DND-41 (cell line): ENCODE measurements at regions not wholly inside any gene's neighbourhood (a gene's known extent, or its start where the extent isn't known, plus 50 kb on each side); places are given as distances from the start of the nearest gene placed in this dataset.

Experiments used
- ATAC-seq: fragments of 200-7000 bp; cut with Tn5 transposase; 3 replicates; pipeline ENCODE4 v1.9.1; 2021; ENCODE audit warnings: low read depth; ENCODE audit not compliant: insufficient read depth
- DNase-seq: peaks from one replicate; pipeline ENCODE4 v3.0.0-alpha.2; 2020
- H2AFZ ChIP-seq: 2 replicates; pipeline ENCODE4 v1.6.0; 2012; ENCODE audit warnings: low read depth, low read length
- H3K27ac ChIP-seq: 2 replicates; pipeline ENCODE4 v1.5.1; 2012; ENCODE audit warnings: low read length, inconsistent platforms
- H3K27me3 ChIP-seq: fragments of 200-600 bp; sonication (generic); 2 replicates; pipeline ENCODE4 v1.6.0; 2012; ENCODE audit warnings: low read length, mild to moderate bottlenecking, inconsistent platforms; ENCODE audit not compliant: insufficient read depth, poor library complexity
- H3K36me3 ChIP-seq: 2 replicates; pipeline ENCODE4 v1.5.1; 2012; ENCODE audit warnings: low read length, inconsistent platforms; ENCODE audit not compliant: insufficient read depth
- H3K4me1 ChIP-seq: 2 replicates; pipeline ENCODE4 v1.5.1; 2012; ENCODE audit warnings: mild to moderate bottlenecking, low read length; ENCODE audit not compliant: insufficient read depth
- H3K4me2 ChIP-seq: 2 replicates; pipeline ENCODE4 v1.6.0; 2012; ENCODE audit warnings: mild to moderate bottlenecking, moderate library complexity, low read length, inconsistent platforms; ENCODE audit not compliant: insufficient read depth
- H3K4me3 ChIP-seq, 2 experiments: fragments of 200-600 bp in 1 of 2; shearing (Covaris generic) in 1 of 2; 2 replicates each; pipeline ENCODE4 v1.5.1; 2012 to 2016; ENCODE audit warnings: inconsistent platforms in 2 of 2, low read length in 2 of 2, mild to moderate bottlenecking in 2 of 2, low read depth in 1 of 2, moderate library complexity in 1 of 2
- H3K79me2 ChIP-seq: 2 replicates; pipeline ENCODE4 v1.6.0; 2012; ENCODE audit warnings: low read length, inconsistent platforms; ENCODE audit not compliant: insufficient read depth
- H3K9ac ChIP-seq: 2 replicates; pipeline ENCODE4 v1.6.0; 2012; ENCODE audit warnings: low read depth, mild to moderate bottlenecking, inconsistent platforms, low read length, moderate library complexity
- H3K9me3 ChIP-seq: 2 replicates; pipeline ENCODE4 v1.5.1; 2012; ENCODE audit warnings: low read length, moderate library complexity, mild to moderate bottlenecking, inconsistent platforms; ENCODE audit not compliant: insufficient read depth, severe bottlenecking
- H4K20me1 ChIP-seq: 2 replicates; pipeline ENCODE4 v1.6.0; 2012; ENCODE audit warnings: low read length; ENCODE audit not compliant: insufficient read depth
- CTCF ChIP-seq: IDR thresholded peaks from 2 replicates; pipeline ENCODE4 v1.5.1; 2012; ENCODE audit warnings: borderline replicate concordance, low read length, moderate library complexity, mild to moderate bottlenecking; ENCODE audit not compliant: poor library complexity, severe bottlenecking; ENCODE audit errors: extremely low read depth
- EZH2 ChIP-seq: IDR thresholded peaks from 3 replicates; pipeline ENCODE4 v1.6.1; 2012; ENCODE audit warnings: borderline replicate concordance, low read depth, mild to moderate bottlenecking, moderate library complexity, low read length, inconsistent platforms; ENCODE audit not compliant: severe bottlenecking

- no peaks in the 10 kb centered on the region for H3K4me1 ChIP-seq
- H3K79me2 ChIP-seq, result no peaks in the 10 kb centered on the region
- ATAC-seq (no peak), DNase-seq (no peak)
- no peaks in the 10 kb centered on the region for H3K27me3 ChIP-seq
- TF ChIP-seq CTCF (no peak), EZH2 (no peak)
- no peak overlapping the region for H3K4me3 ChIP-seq
- no peaks in the 10 kb centered on the region; the same call in 1 of the 2 replicates for H4K20me1 ChIP-seq
- H3K27ac ChIP-seq, result no peak overlapping the region
- H2AFZ ChIP-seq, result no peak overlapping the region
- no peak overlapping the region for H3K9ac ChIP-seq
- H3K36me3 ChIP-seq, result no peaks in the 10 kb centered on the region
- H3K9me3 ChIP-seq, result no peaks in the 10 kb centered on the region
- H3K4me2 ChIP-seq, result no peak overlapping the region
These were observed 75.5 kb downstream of the HMX1 start for GRCh38 chr4:8796096-8796495.

DNA sequence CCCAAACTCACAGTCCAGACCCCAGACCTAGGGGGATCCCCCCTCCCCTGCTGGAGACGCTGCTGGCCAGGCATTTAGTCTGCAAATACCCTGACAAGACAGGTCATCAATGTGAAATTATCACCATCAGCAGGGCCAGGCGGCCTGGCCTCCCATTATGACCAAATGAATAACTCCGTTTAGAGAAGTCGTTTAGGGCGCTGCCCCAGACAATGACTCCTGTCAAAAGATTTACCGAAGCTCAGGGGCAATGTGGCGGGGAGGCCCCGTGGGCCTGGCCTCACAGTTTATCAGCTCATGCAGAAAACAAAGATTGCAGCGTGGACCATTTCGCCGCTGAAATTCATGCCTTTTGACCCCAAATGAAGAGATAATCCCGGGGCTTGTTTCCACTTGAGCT is 76.5 kb downstream of the HMX1 start:
- no peak for ATAC-seq

GRCh38 chr4:8794491-8794890 is 77.1 kb downstream of the HMX1 start:
- H3K4me2 ChIP-seq, result no peak overlapping the region
- H3K27me3 ChIP-seq, result no peaks in the 10 kb centered on the region
- no peaks in the 10 kb centered on the region for H3K4me1 ChIP-seq
- ATAC-seq (no peak), DNase-seq (no peak)
- H3K27ac ChIP-seq, result no peak overlapping the region
- H3K9ac ChIP-seq, result no peak overlapping the region
- no peaks in the 10 kb centered on the region for H3K79me2 ChIP-seq
- no peak overlapping the region for H3K4me3 ChIP-seq
- no peaks in the 10 kb centered on the region; the same call in 1 of the 2 replicates for H4K20me1 ChIP-seq
- H3K9me3 ChIP-seq, result no peaks in the 10 kb centered on the region
- no peaks in the 10 kb centered on the region for H3K36me3 ChIP-seq
- no peak for TF ChIP-seq CTCF
- no peak for TF ChIP-seq EZH2
- no peak overlapping the region for H2AFZ ChIP-seq

More for the DNA sequence above, 76.5 kb downstream of the HMX1 start:
- no peaks in the 10 kb centered on the region for H3K9me3 ChIP-seq
- H3K9ac ChIP-seq, result no peak overlapping the region
- TF ChIP-seq CTCF, result no peak
- TF ChIP-seq EZH2, result no peak
- no peak overlapping the region for H3K4me2 ChIP-seq
- DNase-seq, result no peak
- H2AFZ ChIP-seq, result no peak overlapping the region
- H3K4me1 ChIP-seq, result no peaks in the 10 kb centered on the region
- no peaks in the 10 kb centered on the region for H3K36me3 ChIP-seq
- no peak overlapping the region for H3K27ac ChIP-seq
- no peaks in the 10 kb centered on the region for H3K27me3 ChIP-seq
- no peak overlapping the region for H3K4me3 ChIP-seq
- H4K20me1 ChIP-seq, result no peaks in the 10 kb centered on the region; the same call in 1 of the 2 replicates
- H3K79me2 ChIP-seq, result no peaks in the 10 kb centered on the region
